ENCODE measurements at regions not wholly inside any gene's neighbourhood (a gene's known extent, or its start where the extent isn't known, plus 50 kb on each side); places are given as distances from the start of the nearest gene placed in this dataset.

GRCh38 chr7:118713039-118713438 is 488.5 kb downstream of the ANKRD7 start:
- DNase-seq: no peak

GRCh38 chr7:118720632-118721031 is 496.1 kb downstream of the ANKRD7 start:
- DNase-seq: no peak

GRCh38 chr7:118731854-118732253 is 507.4 kb downstream of the ANKRD7 start:
- DNase-seq: no peak

GRCh38 chr7:118734541-118734940 is 510.0 kb downstream of the ANKRD7 start:
- no peak for DNase-seq

- DNase-seq: no peak
Observed at GRCh38 chr7:118735441-118735840, 510.9 kb downstream of the ANKRD7 start.

- DNase-seq: no peak
Observed at GRCh38 chr7:118737935-118738334, 513.4 kb downstream of the ANKRD7 start.

- no peak for DNase-seq
Observed at GRCh38 chr7:118745927-118746326, 521.4 kb downstream of the ANKRD7 start.

- DNase-seq: no peak
Observed at GRCh38 chr7:118747473-118747872, 523.0 kb downstream of the ANKRD7 start.

- DNase-seq: no peak
Observed at GRCh38 chr7:118753479-118753878, 529.0 kb downstream of the ANKRD7 start.

GRCh38 chr7:118754608-118755007 is 530.1 kb downstream of the ANKRD7 start:
- no peak for DNase-seq

GRCh38 chr7:118755067-118755625 is 530.6 kb downstream of the ANKRD7 start:
- DNase-seq: no peak

GRCh38 chr7:118757066-118757465 is 532.6 kb downstream of the ANKRD7 start:
- DNase-seq: no peak

GRCh38 chr7:118758582-118758981 is 534.1 kb downstream of the ANKRD7 start:
- no peak for DNase-seq

- no peak for DNase-seq
Observed at GRCh38 chr7:118759921-118760320, 535.4 kb downstream of the ANKRD7 start.

GRCh38 chr7:118762451-118762850 is 537.9 kb downstream of the ANKRD7 start:
- DNase-seq: no peak

GRCh38 chr7:118764221-118764620 is 539.7 kb downstream of the ANKRD7 start:
- DNase-seq: no peak

GRCh38 chr7:118771672-118772071 is 547.2 kb downstream of the ANKRD7 start:
- DNase-seq: no peak

GRCh38 chr7:118777308-118777707 is 552.8 kb downstream of the ANKRD7 start:
- DNase-seq: no peak

- no peak for DNase-seq
Observed at GRCh38 chr7:118792682-118793081, 568.2 kb downstream of the ANKRD7 start.

- no peak for DNase-seq
Observed at GRCh38 chr7:118793582-118793981, 569.1 kb downstream of the ANKRD7 start.

GRCh38 chr7:118794419-118794818 is 569.9 kb downstream of the ANKRD7 start:
- no peak for DNase-seq

GRCh38 chr7:118801366-118801765 is 576.9 kb downstream of the ANKRD7 start:
- no peak for DNase-seq

- DNase-seq: no peak
Observed at GRCh38 chr7:118802726-118803125, 578.2 kb downstream of the ANKRD7 start.

- no peak for DNase-seq
Observed at GRCh38 chr7:118826246-118826645, 601.7 kb downstream of the ANKRD7 start.

- no peak for DNase-seq
Observed at GRCh38 chr7:118836933-118837332, 612.4 kb downstream of the ANKRD7 start.

- no peak for DNase-seq
Observed at GRCh38 chr7:118839515-118839914, 615.0 kb downstream of the ANKRD7 start.

All from NCI-H1436 (cell line).